SU-DHL-6 (cell line): ENCODE measurements at regions not wholly inside any gene's neighbourhood (a gene's known extent, or its start where the extent isn't known, plus 50 kb on each side); places are given as distances from the start of the nearest gene placed in this dataset.
"Not testable (repeated sequence)": the region's sequence is repeated elsewhere in the genome, so short reads cannot be mapped to it uniquely, and the experiment has no call there.

Experiments used
- H2AFZ ChIP-seq: fragments of 200-600 bp; sonication (generic); 2 replicates; pipeline ENCODE4 v1.6.1; 2014; ENCODE audit warnings: low read depth, mild to moderate bottlenecking, moderate library complexity, mixed read lengths, antibody characterized with exemption, low read length; ENCODE audit not compliant: severe bottlenecking
- H3F3A ChIP-seq: fragments of 200-600 bp; shearing (Covaris generic); 2 replicates; pipeline ENCODE4 v1.6.0; 2016; ENCODE audit warnings: antibody characterized with exemption, mild to moderate bottlenecking; ENCODE audit not compliant: insufficient read depth
- H3K27ac ChIP-seq: fragments of 200-600 bp; sonication (generic); 2 replicates; pipeline ENCODE4 v1.5.1; 2016; ENCODE audit warnings: low read depth, mild to moderate bottlenecking, low read length, moderate library complexity, mixed read lengths
- H3K27me3 ChIP-seq: fragments of 200-600 bp; sonication (generic), shearing (Covaris generic); 2 replicates; pipeline ENCODE4 v1.6.0; 2014; ENCODE audit warnings: mild to moderate bottlenecking, low read length
- H3K36me3 ChIP-seq: fragments of 200-600 bp; sonication (generic); 2 replicates; pipeline ENCODE4 v1.6.1; 2014; ENCODE audit warnings: mild to moderate bottlenecking, low read length, mixed read lengths
- H3K4me2 ChIP-seq: fragments of 300-600, 200-600 bp; shearing (Covaris generic), sonication (generic); 2 replicates; pipeline ENCODE4 v1.6.0; 2014; ENCODE audit warnings: low read length, low read depth, mild to moderate bottlenecking; ENCODE audit not compliant: poor library complexity, severe bottlenecking
- H3K4me3 ChIP-seq: fragments of 200-600 bp; sonication (generic); 2 replicates; pipeline ENCODE4 v1.5.1; 2014; ENCODE audit warnings: antibody characterized with exemption, low read length, mild to moderate bottlenecking, mixed read lengths; ENCODE audit not compliant: insufficient read depth, poor library complexity, severe bottlenecking
- H3K79me2 ChIP-seq: fragments of 200-600 bp; sonication (generic); 2 replicates; pipeline ENCODE4 v1.6.1; 2014; ENCODE audit warnings: mild to moderate bottlenecking, low read length, moderate library complexity; ENCODE audit not compliant: insufficient read depth
- H3K9ac ChIP-seq: fragments of 200-600 bp; sonication (generic); 2 replicates; pipeline ENCODE4 v1.7.0; 2014; ENCODE audit warnings: mild to moderate bottlenecking, low read length
- H3K9me2 ChIP-seq: fragments of 200-600 bp; sonication (generic); replicated peaks from 2 replicates; pipeline ENCODE4 v1.6.1; 2014; ENCODE audit warnings: low read length; ENCODE audit not compliant: insufficient read depth
- H3K9me3 ChIP-seq: fragments of 200-600 bp; sonication (generic); 2 replicates; pipeline ENCODE4 v1.6.1; 2014; ENCODE audit warnings: low read length, mixed read lengths; ENCODE audit not compliant: insufficient read depth
- H4K20me1 ChIP-seq: fragments of 200-600 bp; sonication (generic); 2 replicates; pipeline ENCODE4 v1.6.1; 2014; ENCODE audit warnings: low read depth, mild to moderate bottlenecking, antibody characterized with exemption, low read length, moderate library complexity, mixed read lengths
- CTCF ChIP-seq: fragments of 200-600 bp; sonication (generic); IDR thresholded peaks from one replicate; pipeline ENCODE4 v1.5.1; 2017; ENCODE audit warnings: antibody characterized with exemption, mild to moderate bottlenecking, low read length, moderate library complexity; ENCODE audit not compliant: insufficient read depth, poor library complexity, severe bottlenecking
- EZH2phosphoT487 ChIP-seq: fragments of 200-600 bp; sonication (generic), shearing (Covaris generic); conservative IDR thresholded peaks from 2 replicates; pipeline ENCODE4 v1.6.1; 2018; ENCODE audit warnings: mild to moderate bottlenecking, antibody characterized with exemption, low read length, moderate library complexity, mixed read lengths

- Histone ChIP-seq H3K9me3 (no peaks in the 10 kb centered on the region), H3F3A (no peaks in the 10 kb centered on the region)
- no peak for TF ChIP-seq CTCF
- TF ChIP-seq EZH2phosphoT487: no peak
Observed at GRCh38 chr9:16291921-16292320, 578.5 kb downstream of the BNC2 start.

DNA sequence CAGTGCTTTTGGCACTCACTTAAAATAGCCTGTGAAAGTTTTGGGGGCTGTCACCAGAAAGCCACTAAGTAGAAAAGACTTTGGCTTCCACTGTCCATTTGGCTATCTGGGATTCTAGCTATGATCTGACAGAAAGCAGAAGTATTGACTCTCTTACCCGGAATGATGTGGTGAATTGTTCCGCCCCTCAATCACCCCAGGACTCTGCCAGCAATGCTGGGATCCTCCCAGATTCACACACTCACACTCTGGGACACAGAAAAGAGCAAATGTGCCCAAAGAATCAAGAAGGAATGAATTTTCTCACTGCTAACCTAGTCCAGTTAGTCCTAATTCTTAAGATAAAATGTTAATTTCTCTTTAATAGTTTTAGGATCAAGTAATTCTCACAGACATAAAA is 576.9 kb downstream of the BNC2 start:
- Histone ChIP-seq H3K36me3 (no peaks in the 10 kb centered on the region), H3K27me3 (no peaks in the 10 kb centered on the region), H3K9me3 (no peaks in the 10 kb centered on the region), H3F3A (no peaks in the 10 kb centered on the region), H4K20me1 (no peaks in the 10 kb centered on the region), H3K9ac (no peak overlapping the region), H3K9me2 (no peaks in the 10 kb centered on the region), H2AFZ (no peak overlapping the region), H3K4me3 (no peak overlapping the region), H3K4me2 (no peak overlapping the region), H3K27ac (no peak overlapping the region), H3K79me2 (no peaks in the 10 kb centered on the region)
- TF ChIP-seq CTCF: no peak
- TF ChIP-seq EZH2phosphoT487: no peak

More at GRCh38 chr9:16291921-16292320, 578.5 kb downstream of the BNC2 start:
- Histone ChIP-seq H3K9ac (no peak overlapping the region), H3K79me2 (no peaks in the 10 kb centered on the region), H3K27me3 (no peaks in the 10 kb centered on the region), H3K4me3 (no peak overlapping the region), H3K9me2 (no peaks in the 10 kb centered on the region), H3K36me3 (no peaks in the 10 kb centered on the region), H3K27ac (no peak overlapping the region), H3K4me2 (no peak overlapping the region), H4K20me1 (no peaks in the 10 kb centered on the region), H2AFZ (no peak overlapping the region)

GRCh38 chr9:16294133-16294770 is 576.2 kb downstream of the BNC2 start:
- H3K9me2 ChIP-seq: no peaks in the 10 kb centered on the region
- TF ChIP-seq CTCF (no peak), EZH2phosphoT487 (no peak)
- no peaks in the 10 kb centered on the region for H4K20me1 ChIP-seq
- H3K27ac ChIP-seq: no peak overlapping the region
- H2AFZ ChIP-seq: no peak overlapping the region
- H3K4me3 ChIP-seq: no peak overlapping the region
- H3K79me2 ChIP-seq: no peaks in the 10 kb centered on the region
- no peaks in the 10 kb centered on the region for H3K9me3 ChIP-seq
- H3K27me3 ChIP-seq: no peaks in the 10 kb centered on the region
- H3K4me2 ChIP-seq: no peak overlapping the region
- H3K9ac ChIP-seq: no peak overlapping the region
- H3K36me3 ChIP-seq: no peaks in the 10 kb centered on the region
- H3F3A ChIP-seq: no peaks in the 10 kb centered on the region

GRCh38 chr9:16294940-16295339 is 575.5 kb downstream of the BNC2 start:
- not testable (repeated sequence) for H3F3A ChIP-seq, H3K4me3 ChIP-seq, H3K9me2 ChIP-seq, H3K36me3 ChIP-seq, H3K79me2 ChIP-seq, H2AFZ ChIP-seq, H3K27me3 ChIP-seq, H3K9ac ChIP-seq, H3K27ac ChIP-seq, H4K20me1 ChIP-seq, H3K9me3 ChIP-seq, H3K4me2 ChIP-seq

DNA sequence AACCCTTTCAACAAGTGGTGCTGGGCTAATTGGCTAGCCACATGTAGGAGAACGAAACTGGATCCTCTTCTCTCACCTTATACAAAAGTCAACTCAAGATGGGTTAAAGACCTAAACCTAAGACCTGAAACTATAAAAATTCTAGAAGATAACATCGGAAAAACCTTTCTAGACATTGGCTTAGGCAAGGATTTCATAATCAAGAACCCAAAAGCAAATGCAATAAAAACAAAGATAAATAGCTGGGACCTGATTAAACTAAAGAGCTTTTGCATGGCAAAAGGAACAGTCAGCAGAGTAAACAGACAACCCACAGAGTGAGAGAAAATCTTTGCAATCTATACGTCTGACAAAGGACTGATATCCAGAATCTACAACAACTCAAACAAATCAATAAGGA is 571.1 kb downstream of the BNC2 start:
- H3K79me2 ChIP-seq, H2AFZ ChIP-seq, H3K4me2 ChIP-seq, H3K9ac ChIP-seq, H3K27me3 ChIP-seq, H3K27ac ChIP-seq, H3K36me3 ChIP-seq, H3F3A ChIP-seq, H3K9me3 ChIP-seq, H4K20me1 ChIP-seq, H3K4me3 ChIP-seq, H3K9me2 ChIP-seq: not testable (repeated sequence)
